SK-N-SH treated with all-trans-retinoic acid at 6 μM for 48 hours (cell line): ENCODE measurements at regions not wholly inside any gene's neighbourhood (a gene's known extent, or its start where the extent isn't known, plus 50 kb on each side); places are given as distances from the start of the nearest gene placed in this dataset.

Source experiments
- ESRRG ChIP-seq: fragments of 250-450 bp; sonication (Bioruptor Pico); IDR thresholded peaks from 2 replicates; pipeline ENCODE4 v1.6.1; 2021; ENCODE audit warnings: mild to moderate bottlenecking
- OSR1 ChIP-seq: fragments of 250-450 bp; sonication (Bioruptor Pico); IDR thresholded peaks from 2 replicates; pipeline ENCODE4 v1.8.0; 2022; ENCODE audit warnings: moderate library complexity, mild to moderate bottlenecking, inconsistent platforms
- TOX ChIP-seq: fragments of 250-450 bp; sonication (Bioruptor Pico); IDR thresholded peaks from 2 replicates; pipeline ENCODE4 v1.8.0; 2021; ENCODE audit warnings: mild to moderate bottlenecking, moderate library complexity, borderline replicate concordance
- ZFP3 ChIP-seq: fragments of 250-450 bp; sonication (Bioruptor Pico); IDR thresholded peaks from 2 replicates; pipeline ENCODE4 v1.5.0; 2020; ENCODE audit warnings: mild to moderate bottlenecking, moderate library complexity
- ZFP30 ChIP-seq: fragments of 450-650 bp; formaldehyde crosslinking; IDR thresholded peaks from 2 replicates; pipeline ENCODE4 v1.5.0; 2022; ENCODE audit warnings: mild to moderate bottlenecking, moderate library complexity
- TF ChIP-seq, protein P1 (sequence below): fragments of 250-450 bp; sonication (Bioruptor Pico); IDR thresholded peaks from 2 replicates; pipeline ENCODE4 v1.8.0; 2020; ENCODE audit warnings: mild to moderate bottlenecking, moderate library complexity, borderline replicate concordance
- TF ChIP-seq, protein P2 (sequence below): fragments of 250-450 bp; sonication (Bioruptor Pico); IDR thresholded peaks from 2 replicates; pipeline ENCODE4 v1.5.0; 2020; ENCODE audit warnings: mild to moderate bottlenecking, moderate library complexity
- TF ChIP-seq, protein P3 (sequence below): fragments of 250-450 bp; sonication (Bioruptor Pico); IDR thresholded peaks from 2 replicates; pipeline ENCODE4 v1.5.1; 2020; ENCODE audit warnings: low read depth, mild to moderate bottlenecking, moderate library complexity

DNA sequence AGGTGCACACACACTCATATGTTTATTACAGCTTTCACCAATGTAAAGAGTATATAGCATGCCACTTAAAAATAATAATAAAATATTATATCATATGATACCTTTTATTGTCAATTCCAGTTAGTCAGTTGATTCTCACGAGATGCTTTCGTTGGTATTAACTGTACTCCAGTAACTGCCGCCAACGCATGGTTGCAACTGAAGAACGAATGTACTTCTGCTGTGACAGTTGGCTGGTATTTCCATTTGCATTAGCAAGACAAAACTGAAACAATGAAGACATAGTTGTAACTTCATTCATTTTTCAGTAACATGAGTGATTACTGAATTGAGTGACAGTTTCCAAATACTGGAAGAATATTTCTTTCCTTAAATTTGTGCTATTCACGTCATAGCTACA, 70.5 kb upstream of the PRKCQ start:
- TF ChIP-seq TOX (CRISPR knock-in tag) = no peak
- TF ChIP-seq, protein P1, sequence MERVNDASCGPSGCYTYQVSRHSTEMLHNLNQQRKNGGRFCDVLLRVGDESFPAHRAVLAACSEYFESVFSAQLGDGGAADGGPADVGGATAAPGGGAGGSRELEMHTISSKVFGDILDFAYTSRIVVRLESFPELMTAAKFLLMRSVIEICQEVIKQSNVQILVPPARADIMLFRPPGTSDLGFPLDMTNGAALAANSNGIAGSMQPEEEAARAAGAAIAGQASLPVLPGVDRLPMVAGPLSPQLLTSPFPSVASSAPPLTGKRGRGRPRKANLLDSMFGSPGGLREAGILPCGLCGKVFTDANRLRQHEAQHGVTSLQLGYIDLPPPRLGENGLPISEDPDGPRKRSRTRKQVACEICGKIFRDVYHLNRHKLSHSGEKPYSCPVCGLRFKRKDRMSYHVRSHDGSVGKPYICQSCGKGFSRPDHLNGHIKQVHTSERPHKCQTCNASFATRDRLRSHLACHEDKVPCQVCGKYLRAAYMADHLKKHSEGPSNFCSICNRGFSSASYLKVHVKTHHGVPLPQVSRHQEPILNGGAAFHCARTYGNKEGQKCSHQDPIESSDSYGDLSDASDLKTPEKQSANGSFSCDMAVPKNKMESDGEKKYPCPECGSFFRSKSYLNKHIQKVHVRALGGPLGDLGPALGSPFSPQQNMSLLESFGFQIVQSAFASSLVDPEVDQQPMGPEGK = no peak
- no peak for TF ChIP-seq OSR1
- TF ChIP-seq, protein P2, sequence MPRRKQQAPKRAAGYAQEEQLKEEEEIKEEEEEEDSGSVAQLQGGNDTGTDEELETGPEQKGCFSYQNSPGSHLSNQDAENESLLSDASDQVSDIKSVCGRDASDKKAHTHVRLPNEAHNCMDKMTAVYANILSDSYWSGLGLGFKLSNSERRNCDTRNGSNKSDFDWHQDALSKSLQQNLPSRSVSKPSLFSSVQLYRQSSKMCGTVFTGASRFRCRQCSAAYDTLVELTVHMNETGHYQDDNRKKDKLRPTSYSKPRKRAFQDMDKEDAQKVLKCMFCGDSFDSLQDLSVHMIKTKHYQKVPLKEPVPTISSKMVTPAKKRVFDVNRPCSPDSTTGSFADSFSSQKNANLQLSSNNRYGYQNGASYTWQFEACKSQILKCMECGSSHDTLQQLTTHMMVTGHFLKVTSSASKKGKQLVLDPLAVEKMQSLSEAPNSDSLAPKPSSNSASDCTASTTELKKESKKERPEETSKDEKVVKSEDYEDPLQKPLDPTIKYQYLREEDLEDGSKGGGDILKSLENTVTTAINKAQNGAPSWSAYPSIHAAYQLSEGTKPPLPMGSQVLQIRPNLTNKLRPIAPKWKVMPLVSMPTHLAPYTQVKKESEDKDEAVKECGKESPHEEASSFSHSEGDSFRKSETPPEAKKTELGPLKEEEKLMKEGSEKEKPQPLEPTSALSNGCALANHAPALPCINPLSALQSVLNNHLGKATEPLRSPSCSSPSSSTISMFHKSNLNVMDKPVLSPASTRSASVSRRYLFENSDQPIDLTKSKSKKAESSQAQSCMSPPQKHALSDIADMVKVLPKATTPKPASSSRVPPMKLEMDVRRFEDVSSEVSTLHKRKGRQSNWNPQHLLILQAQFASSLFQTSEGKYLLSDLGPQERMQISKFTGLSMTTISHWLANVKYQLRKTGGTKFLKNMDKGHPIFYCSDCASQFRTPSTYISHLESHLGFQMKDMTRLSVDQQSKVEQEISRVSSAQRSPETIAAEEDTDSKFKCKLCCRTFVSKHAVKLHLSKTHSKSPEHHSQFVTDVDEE (CRISPR knock-in tag) = no peak
- no peak for TF ChIP-seq ZFP3 (CRISPR knock-in tag)
- no peak for TF ChIP-seq ZFP30 (CRISPR knock-in tag)
- TF ChIP-seq, protein P3, sequence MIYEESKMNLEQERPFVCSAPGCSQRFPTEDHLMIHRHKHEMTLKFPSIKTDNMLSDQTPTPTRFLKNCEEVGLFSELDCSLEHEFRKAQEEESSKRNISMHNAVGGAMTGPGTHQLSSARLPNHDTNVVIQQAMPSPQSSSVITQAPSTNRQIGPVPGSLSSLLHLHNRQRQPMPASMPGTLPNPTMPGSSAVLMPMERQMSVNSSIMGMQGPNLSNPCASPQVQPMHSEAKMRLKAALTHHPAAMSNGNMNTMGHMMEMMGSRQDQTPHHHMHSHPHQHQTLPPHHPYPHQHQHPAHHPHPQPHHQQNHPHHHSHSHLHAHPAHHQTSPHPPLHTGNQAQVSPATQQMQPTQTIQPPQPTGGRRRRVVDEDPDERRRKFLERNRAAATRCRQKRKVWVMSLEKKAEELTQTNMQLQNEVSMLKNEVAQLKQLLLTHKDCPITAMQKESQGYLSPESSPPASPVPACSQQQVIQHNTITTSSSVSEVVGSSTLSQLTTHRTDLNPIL (CRISPR knock-in tag) = no peak
- TF ChIP-seq ESRRG = no peak
